PFSK-1 (cell line): ENCODE measurements at regions not wholly inside any gene's neighbourhood (a gene's known extent, or its start where the extent isn't known, plus 50 kb on each side); places are given as distances from the start of the nearest gene placed in this dataset.

Experiments
- FOXP2 ChIP-seq: optimal IDR thresholded peaks from 2 replicates; pipeline ENCODE3; 2011; ENCODE audit warnings: borderline replicate concordance, control low read depth, inconsistent platforms; ENCODE audit not compliant: insufficient read depth; ENCODE audit errors: extremely low read length, extremely low read depth
- POLR2AphosphoS5 ChIP-seq: IDR thresholded peaks from 2 replicates; pipeline ENCODE4 v1.6.1; 2012; ENCODE audit warnings: low read depth, mild to moderate bottlenecking, control low read depth, low read length, moderate library complexity
- REST ChIP-seq, 2 experiments: IDR thresholded peaks; 2 replicates each; pipeline versions ENCODE4 v1.6.1 to v1.8.0; 2011 to 2012; ENCODE audit warnings: low read depth in 2 of 2, low read length in 2 of 2, control low read depth in 1 of 2, inconsistent platforms in 1 of 2, mild to moderate bottlenecking in 1 of 2, moderate library complexity in 1 of 2; ENCODE audit not compliant: insufficient read depth in 1 of 2
- SIN3A ChIP-seq: IDR thresholded peaks from 2 replicates; pipeline ENCODE4 v1.6.1; 2012; ENCODE audit warnings: mild to moderate bottlenecking, low read length, moderate library complexity, borderline replicate concordance; ENCODE audit not compliant: insufficient read depth
- TAF1 ChIP-seq: IDR thresholded peaks from 2 replicates; pipeline ENCODE4 v1.6.1; 2012; ENCODE audit warnings: low read length, control low read depth, borderline replicate concordance; ENCODE audit not compliant: insufficient read depth

GRCh38 chr9:93846349-93846748, 108.8 kb downstream of the BARX1 start:
- no peak for TF ChIP-seq POLR2AphosphoS5
- no peak for TF ChIP-seq TAF1
- no peak for TF ChIP-seq REST (IDR thresholded peaks at IDR 0.05; ENCODE audit: insufficient read depth in 1 of 2, low read depth in 2 of 2, low read length in 2 of 2)
- no peak for TF ChIP-seq FOXP2

- no peak for TF ChIP-seq FOXP2
- TF ChIP-seq POLR2AphosphoS5, result no peak
- TF ChIP-seq TAF1, result no peak
- no peak for TF ChIP-seq SIN3A
- TF ChIP-seq REST (IDR thresholded peaks at IDR 0.05; ENCODE audit: insufficient read depth in 1 of 2, low read depth in 2 of 2, low read length in 2 of 2), result no peak
These were observed 111.8 kb downstream of the BARX1 start for GRCh38 chr9:93843396-93843795.

GRCh38 chr9:93830606-93831005, 124.5 kb downstream of the BARX1 start:
- TF ChIP-seq POLR2AphosphoS5, result no peak
- no peak for TF ChIP-seq FOXP2

DNA sequence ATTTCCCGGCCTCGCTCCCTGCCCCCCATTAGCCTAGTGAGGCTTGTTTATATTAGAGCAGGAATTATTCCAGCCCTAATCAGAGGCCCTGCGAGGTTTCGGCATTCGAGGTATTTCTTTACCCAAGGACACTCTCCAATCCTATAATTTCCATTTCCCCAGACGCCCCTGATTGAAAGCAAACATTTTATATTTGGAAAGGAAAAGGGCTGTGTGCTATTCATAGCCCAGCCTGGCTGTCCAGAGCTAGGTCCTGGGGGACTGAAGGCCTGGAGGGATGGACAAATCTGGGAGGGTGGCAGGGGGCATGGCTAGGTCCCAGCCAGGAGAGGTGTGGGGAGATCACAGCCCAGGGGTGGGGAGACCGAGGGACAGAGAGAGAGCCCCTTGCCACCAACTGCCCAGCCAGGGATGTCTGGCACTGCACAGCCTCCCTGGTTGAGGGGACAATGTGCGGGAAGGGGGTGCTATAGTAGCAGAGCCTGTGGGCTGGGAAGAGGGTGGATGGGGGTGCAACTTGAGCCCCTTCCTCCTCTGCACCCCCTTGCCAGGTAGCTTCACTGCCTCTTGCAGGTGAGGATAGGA, 125.1 kb downstream of the BARX1 start:
- TF ChIP-seq POLR2AphosphoS5 (no peak), FOXP2 (no peak), TAF1 (no peak), SIN3A (no peak), REST (IDR thresholded peaks at IDR 0.05; ENCODE audit: insufficient read depth in 1 of 2, low read depth in 2 of 2, low read length in 2 of 2) (no peak)

DNA sequence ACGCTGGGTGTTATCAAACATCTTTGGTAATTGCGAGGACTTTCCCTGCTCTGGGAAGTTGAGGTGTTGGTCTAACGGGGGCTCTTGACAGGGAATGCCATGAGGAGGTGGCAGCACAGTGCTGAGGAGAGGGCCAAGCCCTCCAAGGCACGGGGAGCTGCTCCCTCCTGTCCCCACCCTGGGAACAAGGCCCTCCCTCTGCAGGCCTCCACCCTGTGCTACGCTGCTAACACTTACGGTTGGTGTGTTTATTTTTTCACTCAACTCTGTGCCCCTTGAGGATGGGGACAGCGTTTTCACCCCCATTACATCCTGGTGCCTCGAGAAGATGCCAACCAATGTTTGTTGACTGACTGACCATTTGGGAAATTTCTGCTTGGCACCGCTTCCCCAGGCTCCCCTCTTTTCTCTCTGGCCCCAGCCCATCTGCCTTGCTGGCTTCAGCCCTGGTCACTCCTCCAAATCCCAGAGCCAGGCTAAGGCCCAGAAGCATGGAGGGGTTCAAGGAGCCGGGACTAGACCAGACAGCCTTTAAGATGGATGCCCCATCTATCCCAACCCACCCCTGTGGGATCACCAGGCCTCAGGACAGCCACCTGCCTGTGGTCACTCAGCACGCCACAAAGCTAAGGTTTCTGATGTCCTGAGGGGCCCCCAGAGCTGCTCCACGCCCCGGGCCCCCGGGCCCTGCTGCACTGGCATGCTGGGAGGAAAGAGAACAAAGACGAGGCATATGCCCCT, 125.7 kb downstream of the BARX1 start:
- TF ChIP-seq TAF1 (no peak), REST (IDR thresholded peaks at IDR 0.05; ENCODE audit: insufficient read depth in 1 of 2, low read depth in 2 of 2, low read length in 2 of 2) (no peak), SIN3A (no peak), FOXP2 (no peak), POLR2AphosphoS5 (no peak)
